ENCODE measurements at regions not wholly inside any gene's neighbourhood (a gene's known extent, or its start where the extent isn't known, plus 50 kb on each side); places are given as distances from the start of the nearest gene placed in this dataset.
"Not testable (repeated sequence)": the region's sequence is repeated elsewhere in the genome, so short reads cannot be mapped to it uniquely, and the experiment has no call there.

- in situ Hi-C loops (cut with HindIII; ENCODE audit: low sequenced_read_pairs) = no loop called here
Observed at GRCh38 chr2:211204456-211204855, 648.1 kb downstream of the CPS1 start.

- in situ Hi-C loops (cut with HindIII; ENCODE audit: low sequenced_read_pairs) = no loop called here
Observed at GRCh38 chr2:211204902-211205301, 648.5 kb downstream of the CPS1 start.

GRCh38 chr2:211205358-211205757 lies 649.0 kb downstream of the CPS1 start:
- in situ Hi-C loops (cut with HindIII; ENCODE audit: low sequenced_read_pairs) = no loop called here

- in situ Hi-C loops (cut with HindIII; ENCODE audit: low sequenced_read_pairs) = no loop called here
Observed at GRCh38 chr2:211205836-211206235, 649.4 kb downstream of the CPS1 start.

- in situ Hi-C loops (cut with HindIII; ENCODE audit: low sequenced_read_pairs) = no loop called here
Observed at GRCh38 chr2:211216221-211216620, 659.8 kb downstream of the CPS1 start.

GRCh38 chr2:211219548-211219947 lies 663.1 kb downstream of the CPS1 start:
- in situ Hi-C loops (cut with HindIII; ENCODE audit: low sequenced_read_pairs) = not testable (repeated sequence)

- in situ Hi-C loops (cut with HindIII; ENCODE audit: low sequenced_read_pairs) = no loop called here
Observed at GRCh38 chr2:211225784-211226183, 669.4 kb downstream of the CPS1 start.

GRCh38 chr2:211228559-211228958 lies 672.2 kb downstream of the CPS1 start:
- in situ Hi-C loops (cut with HindIII; ENCODE audit: low sequenced_read_pairs) = no loop called here

- in situ Hi-C loops (cut with HindIII; ENCODE audit: low sequenced_read_pairs) = loop anchor here (10.0 kb wide), 1 partner anchor 107 kb away; no protein-coding TSS in a partner anchor
Observed at GRCh38 chr2:211237586-211238275, 681.3 kb downstream of the CPS1 start.

- in situ Hi-C loops (cut with HindIII; ENCODE audit: low sequenced_read_pairs) = no loop called here
Observed at GRCh38 chr2:211241891-211242290, 685.5 kb downstream of the CPS1 start.

GRCh38 chr2:211247751-211248150 lies 691.4 kb downstream of the CPS1 start:
- in situ Hi-C loops (cut with HindIII; ENCODE audit: low sequenced_read_pairs) = no loop called here

GRCh38 chr2:211248841-211249240 lies 692.4 kb downstream of the CPS1 start:
- in situ Hi-C loops (cut with HindIII; ENCODE audit: low sequenced_read_pairs) = no loop called here

- in situ Hi-C loops (cut with HindIII; ENCODE audit: low sequenced_read_pairs) = no loop called here
Observed at GRCh38 chr2:211251016-211251415, 694.6 kb downstream of the CPS1 start.

GRCh38 chr2:211258646-211259335 lies 702.4 kb downstream of the CPS1 start:
- in situ Hi-C loops (cut with HindIII; ENCODE audit: low sequenced_read_pairs) = no loop called here

GRCh38 chr2:211259831-211260476 lies 703.6 kb downstream of the CPS1 start:
- in situ Hi-C loops (cut with HindIII; ENCODE audit: low sequenced_read_pairs) = no loop called here

- in situ Hi-C loops (cut with HindIII; ENCODE audit: low sequenced_read_pairs) = no loop called here
Observed at GRCh38 chr2:211270257-211270656, 713.9 kb downstream of the CPS1 start.

- in situ Hi-C loops (cut with HindIII; ENCODE audit: low sequenced_read_pairs) = loop anchor here (5.0 kb wide), 1 partner anchor 49 kb away; no protein-coding TSS in a partner anchor
Observed at GRCh38 chr2:211281430-211282073, 725.2 kb downstream of the CPS1 start.

- in situ Hi-C loops (cut with HindIII; ENCODE audit: low sequenced_read_pairs) = no loop called here
Observed at GRCh38 chr2:211302676-211303075, 746.3 kb downstream of the CPS1 start.

- in situ Hi-C loops (cut with HindIII; ENCODE audit: low sequenced_read_pairs) = no loop called here
Observed at GRCh38 chr2:211306929-211307328, 750.5 kb downstream of the CPS1 start.

Measured in endothelial cell of hepatic sinusoid (primary cell).